Uterus (tissue), 2 donors: ENCODE measurements at regions not wholly inside any gene's neighbourhood (a gene's known extent, or its start where the extent isn't known, plus 50 kb on each side); places are given as distances from the start of the nearest gene placed in this dataset.

ENCODE experiments used
- POLR2A ChIP-seq, 2 donors: fragments of 450-650 bp; IDR thresholded peaks; one replicate each; pipeline ENCODE4 v1.6.1; 2016; ENCODE audit warnings: antibody characterized with exemption in 2 of 2, mild to moderate bottlenecking in 1 of 2, moderate library complexity in 1 of 2
- TF ChIP-seq, protein P1 (sequence below), 4 experiments: fragments of 200-600 bp in 2 of 4; fragments of 450-650 bp in 2 of 4; sonication (generic) in 2 of 4; IDR thresholded peaks; one replicate each; pipeline ENCODE4 v1.5.1; 2016 to 2019; ENCODE audit warnings: antibody characterized with exemption in 4 of 4, mild to moderate bottlenecking in 2 of 4, moderate library complexity in 1 of 4

DNA sequence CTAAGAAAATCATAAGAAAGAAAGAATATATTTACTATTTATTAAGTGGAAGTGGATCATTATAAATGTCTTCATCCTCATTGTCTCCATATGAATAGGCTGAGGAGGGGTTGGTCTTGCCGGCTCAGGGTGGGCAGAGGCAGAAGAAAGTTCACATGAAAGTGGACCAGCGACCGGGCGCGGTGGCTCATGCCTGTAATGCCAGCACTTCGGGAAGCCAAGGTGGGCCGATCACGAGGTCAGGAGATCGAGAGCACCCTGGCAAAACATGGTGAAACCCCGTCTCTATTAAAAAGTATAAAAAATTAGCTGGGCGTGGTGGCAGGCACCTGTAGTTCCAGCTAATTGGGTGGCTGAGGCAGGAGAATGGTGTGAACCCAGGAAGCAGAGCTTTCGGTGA lies 1145.4 kb downstream of the STIM2 start:
- TF ChIP-seq, protein P1, sequence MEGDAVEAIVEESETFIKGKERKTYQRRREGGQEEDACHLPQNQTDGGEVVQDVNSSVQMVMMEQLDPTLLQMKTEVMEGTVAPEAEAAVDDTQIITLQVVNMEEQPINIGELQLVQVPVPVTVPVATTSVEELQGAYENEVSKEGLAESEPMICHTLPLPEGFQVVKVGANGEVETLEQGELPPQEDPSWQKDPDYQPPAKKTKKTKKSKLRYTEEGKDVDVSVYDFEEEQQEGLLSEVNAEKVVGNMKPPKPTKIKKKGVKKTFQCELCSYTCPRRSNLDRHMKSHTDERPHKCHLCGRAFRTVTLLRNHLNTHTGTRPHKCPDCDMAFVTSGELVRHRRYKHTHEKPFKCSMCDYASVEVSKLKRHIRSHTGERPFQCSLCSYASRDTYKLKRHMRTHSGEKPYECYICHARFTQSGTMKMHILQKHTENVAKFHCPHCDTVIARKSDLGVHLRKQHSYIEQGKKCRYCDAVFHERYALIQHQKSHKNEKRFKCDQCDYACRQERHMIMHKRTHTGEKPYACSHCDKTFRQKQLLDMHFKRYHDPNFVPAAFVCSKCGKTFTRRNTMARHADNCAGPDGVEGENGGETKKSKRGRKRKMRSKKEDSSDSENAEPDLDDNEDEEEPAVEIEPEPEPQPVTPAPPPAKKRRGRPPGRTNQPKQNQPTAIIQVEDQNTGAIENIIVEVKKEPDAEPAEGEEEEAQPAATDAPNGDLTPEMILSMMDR (IDR thresholded peaks at IDR 0.05): no peak
- no peak for TF ChIP-seq POLR2A (IDR thresholded peaks at IDR 0.05)
